ENCODE measurements at regions not wholly inside any gene's neighbourhood (a gene's known extent, or its start where the extent isn't known, plus 50 kb on each side); places are given as distances from the start of the nearest gene placed in this dataset.

DNA sequence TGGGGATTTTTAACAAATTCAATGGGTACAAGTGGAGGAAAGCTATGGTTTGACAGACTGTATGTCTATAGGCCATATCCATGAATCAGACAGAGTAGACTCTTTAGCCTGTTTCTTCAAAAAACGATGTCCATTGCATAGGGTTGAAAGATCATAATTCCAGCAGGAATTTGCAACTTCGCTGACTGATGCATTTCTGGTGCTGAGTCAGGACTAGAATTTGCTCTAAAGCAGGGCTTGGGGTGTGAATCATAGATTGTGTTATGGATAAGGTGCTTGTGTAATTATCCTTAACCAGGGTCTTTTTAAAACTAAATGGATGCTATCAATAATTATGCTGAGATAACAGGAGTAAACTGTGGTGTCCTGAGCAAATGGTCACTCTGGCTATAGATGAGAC, 200.4 kb upstream of the TBC1D5 start:
- Histone ChIP-seq H3K4me1 (ENCODE audit: control extremely low read depth in 1 of 4, control insufficient read depth in 4 of 4, insufficient read depth in 4 of 4, low read length in 3 of 4) (peaks cover 33 to 50% (median 35%) of the 10 kb centered on the region in 4 experiments), H3K9me3 (ENCODE audit: control extremely low read depth in 1 of 5, control insufficient read depth in 4 of 5, insufficient read depth in 2 of 5, low read depth in 1 of 5, low read length in 4 of 5) (no peaks in the 10 kb centered on the region), H3K36me3 (ENCODE audit: control insufficient read depth in 4 of 4, insufficient read depth in 4 of 4, low read length in 3 of 4) (no peaks in the 10 kb centered on the region), H3K27ac (ENCODE audit: insufficient read depth in 1 of 2, low read depth in 1 of 2, low read length in 2 of 2, poor library complexity in 1 of 2, severe bottlenecking in 2 of 2) (no peak overlapping the region), H3K27me3 (replicated peaks in 2 of 5; ENCODE audit: control insufficient read depth in 4 of 5, insufficient read depth in 5 of 5, low read length in 4 of 5) (no peaks in the 10 kb centered on the region), H3K4me3 (ENCODE audit: control insufficient read depth in 1 of 7, extremely low read depth in 1 of 7, insufficient read depth in 4 of 7, low read depth in 2 of 7, low read length in 6 of 7) (no peak overlapping the region)
- POLR2A ChIA-PET, result no interaction called here
- CTCF ChIA-PET, result no interaction called here
- no peak for DNase-seq
- WGBS (ENCODE audit: insufficient coverage), result 100% methylated on average over 2 of the region's 2 CpGs

DNA sequence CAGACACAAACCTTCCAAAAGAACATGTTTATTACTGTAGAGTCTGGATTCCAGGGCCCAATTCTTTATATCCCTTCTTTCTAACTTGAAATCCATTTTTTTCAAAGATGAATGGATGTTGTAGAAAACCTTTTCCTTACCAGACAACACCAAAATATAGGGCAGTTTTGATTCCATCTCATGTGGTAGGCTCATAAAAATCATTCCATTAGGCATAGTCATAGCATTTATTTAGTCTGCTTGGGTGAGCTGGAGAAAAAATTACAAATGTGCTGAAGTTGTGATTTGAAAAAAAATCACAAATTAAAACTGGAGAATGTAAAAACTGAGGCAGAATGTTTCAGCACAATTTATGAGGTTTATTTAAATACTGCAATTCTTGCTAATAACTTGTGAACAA, 199.3 kb upstream of the TBC1D5 start:
- Histone ChIP-seq H3K27me3 (replicated peaks in 2 of 5; ENCODE audit: control insufficient read depth in 4 of 5, insufficient read depth in 5 of 5, low read length in 4 of 5) (no peaks in the 10 kb centered on the region), H3K36me3 (ENCODE audit: control insufficient read depth in 4 of 4, insufficient read depth in 4 of 4, low read length in 3 of 4) (no peaks in the 10 kb centered on the region), H3K4me1 (ENCODE audit: control extremely low read depth in 1 of 4, control insufficient read depth in 4 of 4, insufficient read depth in 4 of 4, low read length in 3 of 4) (peaks cover 27 to 39% (median 31%) of the 10 kb centered on the region in 4 experiments), H3K4me3 (ENCODE audit: control insufficient read depth in 1 of 7, extremely low read depth in 1 of 7, insufficient read depth in 4 of 7, low read depth in 2 of 7, low read length in 6 of 7) (no peak overlapping the region), H3K9me3 (ENCODE audit: control extremely low read depth in 1 of 5, control insufficient read depth in 4 of 5, insufficient read depth in 2 of 5, low read depth in 1 of 5, low read length in 4 of 5) (no peaks in the 10 kb centered on the region), H3K27ac (ENCODE audit: insufficient read depth in 1 of 2, low read depth in 1 of 2, low read length in 2 of 2, poor library complexity in 1 of 2, severe bottlenecking in 2 of 2) (no peak overlapping the region)
- CTCF ChIA-PET, result no interaction called here
- no peak for DNase-seq
- POLR2A ChIA-PET, result no interaction called here

DNA sequence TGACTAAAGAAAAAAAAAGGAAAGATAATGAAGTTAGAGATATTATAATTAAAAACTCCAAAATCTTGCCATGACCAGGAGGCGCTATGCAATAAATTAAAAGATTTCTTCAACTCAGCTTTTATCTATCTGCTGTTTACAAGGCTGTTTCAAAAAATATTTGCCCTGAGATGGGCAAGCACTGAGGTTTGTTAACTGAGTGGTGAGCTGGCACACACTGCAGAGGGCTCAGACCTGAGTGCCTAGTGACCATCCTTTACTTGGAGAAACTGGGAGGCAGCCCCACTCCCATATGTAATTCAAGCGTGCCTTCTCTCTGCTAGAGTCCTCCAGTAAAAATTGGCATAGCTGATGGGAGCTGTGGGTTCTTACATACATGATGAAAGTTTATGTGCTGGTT, 198.7 kb upstream of the TBC1D5 start:
- Histone ChIP-seq H3K36me3 (ENCODE audit: control insufficient read depth in 4 of 4, insufficient read depth in 4 of 4, low read length in 3 of 4) (no peaks in the 10 kb centered on the region), H3K4me3 (ENCODE audit: control insufficient read depth in 1 of 7, extremely low read depth in 1 of 7, insufficient read depth in 4 of 7, low read depth in 2 of 7, low read length in 6 of 7) (no peak overlapping the region), H3K27me3 (replicated peaks in 2 of 5; ENCODE audit: control insufficient read depth in 4 of 5, insufficient read depth in 5 of 5, low read length in 4 of 5) (no peaks in the 10 kb centered on the region), H3K9me3 (ENCODE audit: control extremely low read depth in 1 of 5, control insufficient read depth in 4 of 5, insufficient read depth in 2 of 5, low read depth in 1 of 5, low read length in 4 of 5) (no peaks in the 10 kb centered on the region), H3K27ac (ENCODE audit: insufficient read depth in 1 of 2, low read depth in 1 of 2, low read length in 2 of 2, poor library complexity in 1 of 2, severe bottlenecking in 2 of 2) (no peak overlapping the region), H3K4me1 (ENCODE audit: control extremely low read depth in 1 of 4, control insufficient read depth in 4 of 4, insufficient read depth in 4 of 4, low read length in 3 of 4) (peaks cover 22 to 33% (median 26%) of the 10 kb centered on the region in 4 experiments)
- POLR2A ChIA-PET, result no interaction called here
- CTCF ChIA-PET, result interaction anchor here (1.0 kb wide), 1 partner anchor 12 kb away, joined by 3 read pairs; no protein-coding TSS in a partner anchor
- 100% methylated on average over 1 of the region's 2 CpGs for WGBS (ENCODE audit: insufficient coverage)
- no peak for DNase-seq

DNA sequence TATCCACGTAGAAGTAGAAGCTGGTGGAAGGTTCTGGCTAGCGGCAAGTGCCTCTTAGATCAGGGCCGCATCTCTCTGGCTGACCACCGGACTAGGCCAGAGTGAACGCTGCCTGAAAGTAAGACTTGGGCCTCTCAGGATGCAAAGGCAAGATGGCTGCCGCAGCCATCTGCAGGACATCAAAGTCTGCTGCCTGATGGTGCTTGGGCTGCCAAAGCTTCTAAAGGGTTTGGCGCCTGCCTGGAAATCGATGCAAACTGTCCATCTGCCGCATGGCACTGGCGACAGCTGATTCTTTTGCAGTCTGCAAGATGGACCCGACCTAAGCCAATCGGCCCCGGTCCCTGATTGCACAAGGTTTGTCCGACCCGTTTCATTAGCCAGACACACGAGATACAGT, 196.7 kb upstream of the TBC1D5 start:
- CTCF ChIA-PET, result no interaction called here
- no peak for DNase-seq
- no peaks in the 10 kb centered on the region for H3K36me3 ChIP-seq (ENCODE audit: control insufficient read depth in 4 of 4, insufficient read depth in 4 of 4, low read length in 3 of 4)
- POLR2A ChIA-PET, result interaction anchor here (0.6 to 0.8 kb wide), 2 partner anchors 16 to 177 kb away, joined by 3 read pairs; no protein-coding TSS in a partner anchor
- H3K4me3 ChIP-seq (ENCODE audit: control insufficient read depth in 1 of 7, extremely low read depth in 1 of 7, insufficient read depth in 4 of 7, low read depth in 2 of 7, low read length in 6 of 7), result no peak overlapping the region
- peaks cover 0 to 1% (median 0%) of the 10 kb centered on the region in 5 experiments for H3K9me3 ChIP-seq (ENCODE audit: control extremely low read depth in 1 of 5, control insufficient read depth in 4 of 5, insufficient read depth in 2 of 5, low read depth in 1 of 5, low read length in 4 of 5)
- H3K27ac ChIP-seq (ENCODE audit: insufficient read depth in 1 of 2, low read depth in 1 of 2, low read length in 2 of 2, poor library complexity in 1 of 2, severe bottlenecking in 2 of 2), result no peak overlapping the region
- WGBS (ENCODE audit: insufficient coverage), result 99% methylated on average over 16 of the region's 16 CpGs
- peaks cover 10 to 18% (median 17%) of the 10 kb centered on the region in 4 experiments for H3K4me1 ChIP-seq (ENCODE audit: control extremely low read depth in 1 of 4, control insufficient read depth in 4 of 4, insufficient read depth in 4 of 4, low read length in 3 of 4)
- H3K27me3 ChIP-seq (replicated peaks in 2 of 5; ENCODE audit: control insufficient read depth in 4 of 5, insufficient read depth in 5 of 5, low read length in 4 of 5), result no peaks in the 10 kb centered on the region

DNA sequence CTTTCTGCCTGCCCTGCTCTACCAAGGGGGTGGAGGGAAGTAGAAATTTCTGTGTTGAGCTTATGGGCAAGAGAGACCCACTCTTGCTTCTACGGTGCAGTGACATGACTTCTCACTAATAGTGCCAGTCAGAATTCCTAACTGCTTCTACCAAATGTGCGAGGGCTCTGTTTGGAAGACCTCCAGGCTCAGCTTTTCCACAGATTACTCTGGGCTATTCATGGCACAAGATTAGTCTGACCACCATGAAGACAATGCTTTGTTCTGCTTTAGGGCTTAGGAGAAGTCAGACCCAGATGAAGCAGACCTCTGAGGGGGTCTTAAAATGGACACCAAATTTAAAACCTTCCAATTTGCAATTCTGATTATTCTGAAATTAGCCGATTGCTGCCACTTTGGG, 195.9 kb upstream of the TBC1D5 start:
- H3K36me3 ChIP-seq (ENCODE audit: control insufficient read depth in 4 of 4, insufficient read depth in 4 of 4, low read length in 3 of 4), result no peaks in the 10 kb centered on the region
- peaks cover 10 to 18% (median 17%) of the 10 kb centered on the region in 4 experiments for H3K4me1 ChIP-seq (ENCODE audit: control extremely low read depth in 1 of 4, control insufficient read depth in 4 of 4, insufficient read depth in 4 of 4, low read length in 3 of 4)
- WGBS (ENCODE audit: insufficient coverage), result 94% methylated on average over 2 of the region's 3 CpGs
- H3K9me3 ChIP-seq (ENCODE audit: control extremely low read depth in 1 of 5, control insufficient read depth in 4 of 5, insufficient read depth in 2 of 5, low read depth in 1 of 5, low read length in 4 of 5), result peaks cover 0 to 1% (median 0%) of the 10 kb centered on the region in 5 experiments
- ChIA-PET CTCF (interaction anchor here (1.2 to 2.2 kb wide), 3 partner anchors 9 to 46 kb away, joined by 4 to 6 read pairs (median 6); no protein-coding TSS in a partner anchor), POLR2A (no interaction called here)
- H3K27ac ChIP-seq (ENCODE audit: insufficient read depth in 1 of 2, low read depth in 1 of 2, low read length in 2 of 2, poor library complexity in 1 of 2, severe bottlenecking in 2 of 2), result no peak overlapping the region
- no peaks in the 10 kb centered on the region for H3K27me3 ChIP-seq (replicated peaks in 2 of 5; ENCODE audit: control insufficient read depth in 4 of 5, insufficient read depth in 5 of 5, low read length in 4 of 5)
- H3K4me3 ChIP-seq (ENCODE audit: control insufficient read depth in 1 of 7, extremely low read depth in 1 of 7, insufficient read depth in 4 of 7, low read depth in 2 of 7, low read length in 6 of 7), result peak overlapping the region in 2 of 7 experiments; percentile 9 to 27
- peak in 1 of 3 donors; percentile 35 for DNase-seq

DNA sequence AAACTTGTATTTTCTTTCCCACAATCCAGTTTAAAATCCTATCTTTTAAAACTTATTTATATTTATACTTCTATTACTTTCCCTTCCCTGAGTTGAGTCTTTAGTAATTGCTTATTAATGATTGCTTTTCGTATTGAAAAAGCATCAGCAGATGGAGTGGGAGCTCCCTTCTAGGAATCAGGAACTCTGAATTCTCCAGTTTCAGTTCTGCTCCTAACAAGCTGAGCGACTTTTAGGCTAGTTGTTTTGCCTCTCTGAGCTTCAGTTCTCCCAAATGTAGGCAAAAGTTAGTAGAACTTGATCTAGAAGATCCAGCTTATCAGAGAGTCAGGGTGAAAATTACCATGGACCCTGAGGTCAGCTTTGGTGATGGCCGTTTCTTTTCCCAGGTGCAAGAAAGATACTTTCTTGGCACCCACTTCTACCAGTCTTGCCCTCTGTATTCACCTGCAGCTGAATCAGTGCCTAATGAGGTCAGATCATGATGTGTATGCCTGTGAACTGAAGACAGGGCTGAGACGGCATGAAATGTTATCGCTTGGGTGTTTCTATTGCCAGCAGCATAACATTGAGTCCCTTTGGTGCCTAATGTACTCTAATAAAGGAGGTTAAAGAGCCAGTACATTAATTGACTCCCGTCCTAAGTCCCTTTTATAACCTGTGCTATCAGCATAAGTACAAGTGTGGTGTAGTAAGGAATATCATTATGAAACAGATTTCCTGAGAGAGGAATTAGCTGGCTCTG, 194.5 kb upstream of the TBC1D5 start:
- Histone ChIP-seq H3K27ac (ENCODE audit: insufficient read depth in 1 of 2, low read depth in 1 of 2, low read length in 2 of 2, poor library complexity in 1 of 2, severe bottlenecking in 2 of 2) (no peak overlapping the region), H3K4me3 (ENCODE audit: control insufficient read depth in 1 of 7, extremely low read depth in 1 of 7, insufficient read depth in 4 of 7, low read depth in 2 of 7, low read length in 6 of 7) (no peak overlapping the region), H3K27me3 (replicated peaks in 2 of 5; ENCODE audit: control insufficient read depth in 4 of 5, insufficient read depth in 5 of 5, low read length in 4 of 5) (no peaks in the 10 kb centered on the region), H3K36me3 (ENCODE audit: control insufficient read depth in 4 of 4, insufficient read depth in 4 of 4, low read length in 3 of 4) (no peaks in the 10 kb centered on the region), H3K4me1 (ENCODE audit: control extremely low read depth in 1 of 4, control insufficient read depth in 4 of 4, insufficient read depth in 4 of 4, low read length in 3 of 4) (peaks cover 10 to 18% (median 17%) of the 10 kb centered on the region in 4 experiments), H3K9me3 (ENCODE audit: control extremely low read depth in 1 of 5, control insufficient read depth in 4 of 5, insufficient read depth in 2 of 5, low read depth in 1 of 5, low read length in 4 of 5) (peaks cover 0 to 1% (median 0%) of the 10 kb centered on the region in 5 experiments)
- no peak for DNase-seq
- WGBS (ENCODE audit: insufficient coverage), result 83% methylated on average over 5 of the region's 6 CpGs
- CTCF ChIA-PET, result interaction anchor here (0.8 to 2.2 kb wide), 7 partner anchors 9 to 57 kb away, joined by 3 to 7 read pairs (median 4); no protein-coding TSS in a partner anchor
- POLR2A ChIA-PET, result no interaction called here

DNA sequence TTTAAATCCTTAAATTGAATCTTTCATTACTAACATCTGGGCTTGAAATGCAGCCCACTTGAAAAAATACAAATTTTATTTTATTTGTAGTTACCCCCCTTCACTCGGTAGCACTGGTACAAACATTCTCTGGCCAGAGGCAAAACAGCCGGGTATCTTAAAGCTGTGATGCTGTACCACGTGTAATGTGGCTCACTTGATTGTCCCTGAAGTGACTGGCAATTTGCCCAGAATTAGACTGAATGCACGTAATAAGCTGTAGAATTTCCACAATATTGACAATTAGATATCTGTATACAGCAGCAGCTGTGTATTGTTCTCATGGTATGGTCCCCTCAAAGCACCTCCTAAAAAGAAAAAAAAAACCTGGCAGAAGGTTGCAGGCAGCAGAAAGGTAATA, 192.8 kb upstream of the TBC1D5 start:
- ChIA-PET CTCF (interaction anchor here (1.1 to 1.6 kb wide), 2 partner anchors 8 to 10 kb away, joined by 3 to 7 read pairs; no protein-coding TSS in a partner anchor), POLR2A (no interaction called here)
- no peak overlapping the region for H3K27ac ChIP-seq (ENCODE audit: insufficient read depth in 1 of 2, low read depth in 1 of 2, low read length in 2 of 2, poor library complexity in 1 of 2, severe bottlenecking in 2 of 2)
- 90% methylated on average over 3 of the region's 4 CpGs for WGBS (ENCODE audit: insufficient coverage)
- H3K27me3 ChIP-seq (replicated peaks in 2 of 5; ENCODE audit: control insufficient read depth in 4 of 5, insufficient read depth in 5 of 5, low read length in 4 of 5), result no peaks in the 10 kb centered on the region
- H3K4me1 ChIP-seq (ENCODE audit: control extremely low read depth in 1 of 4, control insufficient read depth in 4 of 4, insufficient read depth in 4 of 4, low read length in 3 of 4), result peaks cover 16 to 21% (median 19%) of the 10 kb centered on the region in 4 experiments
- DNase-seq, result no peak
- H3K9me3 ChIP-seq (ENCODE audit: control extremely low read depth in 1 of 5, control insufficient read depth in 4 of 5, insufficient read depth in 2 of 5, low read depth in 1 of 5, low read length in 4 of 5), result peaks cover 0 to 1% (median 0%) of the 10 kb centered on the region in 5 experiments
- H3K4me3 ChIP-seq (ENCODE audit: control insufficient read depth in 1 of 7, extremely low read depth in 1 of 7, insufficient read depth in 4 of 7, low read depth in 2 of 7, low read length in 6 of 7), result no peak overlapping the region
- H3K36me3 ChIP-seq (ENCODE audit: control insufficient read depth in 4 of 4, insufficient read depth in 4 of 4, low read length in 3 of 4), result no peaks in the 10 kb centered on the region

Data from common myeloid progenitor, CD34-positive (primary cell).